Testis (tissue), 2 donors: ENCODE measurements at regions not wholly inside any gene's neighbourhood (a gene's known extent, or its start where the extent isn't known, plus 50 kb on each side); places are given as distances from the start of the nearest gene placed in this dataset.

Source experiments
- POLR2A ChIP-seq: fragments of 450-650 bp; IDR thresholded peaks from one replicate; pipeline ENCODE4 v1.6.1; 2017; ENCODE audit warnings: antibody characterized with exemption, mild to moderate bottlenecking, moderate library complexity
- TF ChIP-seq, protein P1 (sequence below), 3 experiments: fragments of 450-650 bp in 2 of 3; fragments of 200-600 bp in 1 of 3; sonication (generic) in 1 of 3; IDR thresholded peaks; one replicate each; pipeline ENCODE4 v1.5.1; 2016 to 2019; ENCODE audit warnings: antibody characterized with exemption in 3 of 3, mild to moderate bottlenecking in 2 of 3, moderate library complexity in 1 of 3

DNA sequence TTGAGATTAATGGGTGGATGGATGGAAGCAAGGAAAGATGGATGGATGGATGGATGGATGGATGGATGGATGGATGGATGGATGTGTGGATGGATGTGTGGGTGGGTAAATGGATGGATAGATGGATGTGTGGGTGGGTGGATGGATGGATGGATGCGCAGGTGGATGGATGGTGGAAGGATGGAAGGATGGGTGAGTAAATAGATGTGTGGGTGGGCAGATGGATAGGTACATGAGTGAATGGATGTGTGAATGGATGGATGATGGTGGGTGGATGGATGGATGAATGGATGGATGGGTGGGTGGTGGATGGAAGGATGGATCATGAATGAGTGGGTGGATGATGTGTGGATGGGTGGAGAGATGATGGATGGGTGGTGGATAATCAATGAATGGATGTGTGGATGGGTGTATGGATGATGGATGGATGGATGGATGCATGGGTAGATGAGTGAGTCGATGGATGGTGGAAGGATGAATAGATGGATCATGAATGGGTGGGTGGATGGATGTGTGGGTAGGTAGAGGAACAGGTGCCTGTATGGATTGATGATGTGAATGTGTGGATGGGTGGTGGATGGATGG lies 375.2 kb downstream of the BRD1 start:
- TF ChIP-seq, protein P1, sequence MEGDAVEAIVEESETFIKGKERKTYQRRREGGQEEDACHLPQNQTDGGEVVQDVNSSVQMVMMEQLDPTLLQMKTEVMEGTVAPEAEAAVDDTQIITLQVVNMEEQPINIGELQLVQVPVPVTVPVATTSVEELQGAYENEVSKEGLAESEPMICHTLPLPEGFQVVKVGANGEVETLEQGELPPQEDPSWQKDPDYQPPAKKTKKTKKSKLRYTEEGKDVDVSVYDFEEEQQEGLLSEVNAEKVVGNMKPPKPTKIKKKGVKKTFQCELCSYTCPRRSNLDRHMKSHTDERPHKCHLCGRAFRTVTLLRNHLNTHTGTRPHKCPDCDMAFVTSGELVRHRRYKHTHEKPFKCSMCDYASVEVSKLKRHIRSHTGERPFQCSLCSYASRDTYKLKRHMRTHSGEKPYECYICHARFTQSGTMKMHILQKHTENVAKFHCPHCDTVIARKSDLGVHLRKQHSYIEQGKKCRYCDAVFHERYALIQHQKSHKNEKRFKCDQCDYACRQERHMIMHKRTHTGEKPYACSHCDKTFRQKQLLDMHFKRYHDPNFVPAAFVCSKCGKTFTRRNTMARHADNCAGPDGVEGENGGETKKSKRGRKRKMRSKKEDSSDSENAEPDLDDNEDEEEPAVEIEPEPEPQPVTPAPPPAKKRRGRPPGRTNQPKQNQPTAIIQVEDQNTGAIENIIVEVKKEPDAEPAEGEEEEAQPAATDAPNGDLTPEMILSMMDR (IDR thresholded peaks at IDR 0.05), result no peak
- no peak for TF ChIP-seq POLR2A
